ENCODE measurements at regions not wholly inside any gene's neighbourhood (a gene's known extent, or its start where the extent isn't known, plus 50 kb on each side); places are given as distances from the start of the nearest gene placed in this dataset.

DNA sequence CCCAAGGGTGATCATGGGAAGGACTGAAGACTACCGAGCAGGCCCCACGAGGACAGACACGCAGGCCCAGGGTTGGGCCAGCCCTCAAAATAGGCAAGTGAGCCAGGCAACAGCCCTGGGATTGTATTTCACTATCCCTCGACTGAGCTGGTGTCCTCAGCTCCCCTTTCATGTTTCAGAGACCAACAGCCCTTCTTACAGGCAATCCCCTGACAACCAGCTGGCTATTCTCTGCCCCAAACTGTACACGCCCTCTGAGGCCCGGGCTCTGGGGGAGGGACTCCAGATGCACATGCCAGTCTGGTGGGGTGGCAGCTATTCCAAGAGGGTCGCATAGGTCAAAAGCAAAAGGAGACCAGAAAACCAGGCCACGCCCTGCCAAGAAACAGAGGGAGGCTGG is 243.0 kb downstream of the TOMM20 start:
- H3K27me3 Mint-ChIP-seq (ENCODE audit: insufficient read depth), result no peaks in the 10 kb centered on the region
- no peaks in the 10 kb centered on the region; the same call in 1 of the 2 replicates for H3K9me3 Mint-ChIP-seq
- no peak overlapping the region for H3K4me3 Mint-ChIP-seq
- peaks cover 17% of the 10 kb centered on the region for H3K4me1 Mint-ChIP-seq (ENCODE audit: low read depth)
- no peaks in the 10 kb centered on the region for H3K36me3 Mint-ChIP-seq (ENCODE audit: low read depth)
- TF ChIP-seq CTCF (IDR thresholded peaks at IDR 0.05), result no peak
- DNase-seq, result no peak
- no peak overlapping the region for H3K27ac Mint-ChIP-seq

- Mint-ChIP-seq H3K27me3 (ENCODE audit: insufficient read depth) (no peaks in the 10 kb centered on the region), H3K4me3 (no peak overlapping the region), H3K27ac (no peak overlapping the region), H3K4me1 (ENCODE audit: low read depth) (peaks cover 14% of the 10 kb centered on the region), H3K36me3 (ENCODE audit: low read depth) (no peaks in the 10 kb centered on the region), H3K9me3 (no peaks in the 10 kb centered on the region; the same call in 1 of the 2 replicates)
- no peak for TF ChIP-seq CTCF (IDR thresholded peaks at IDR 0.05)
- no peak for DNase-seq
Measured at GRCh38 chr1:234884701-234885100, 243.9 kb downstream of the TOMM20 start.

- Mint-ChIP-seq H3K4me3 (no peak overlapping the region), H3K27me3 (ENCODE audit: insufficient read depth) (no peaks in the 10 kb centered on the region), H3K4me1 (ENCODE audit: low read depth) (peaks cover 9% of the 10 kb centered on the region), H3K36me3 (ENCODE audit: low read depth) (no peaks in the 10 kb centered on the region), H3K9me3 (no peaks in the 10 kb centered on the region; the same call in 1 of the 2 replicates), H3K27ac (no peak overlapping the region)
- no peak for DNase-seq
- no peak for TF ChIP-seq CTCF (IDR thresholded peaks at IDR 0.05)
Measured at GRCh38 chr1:234884006-234884405, 244.6 kb downstream of the TOMM20 start.

DNA sequence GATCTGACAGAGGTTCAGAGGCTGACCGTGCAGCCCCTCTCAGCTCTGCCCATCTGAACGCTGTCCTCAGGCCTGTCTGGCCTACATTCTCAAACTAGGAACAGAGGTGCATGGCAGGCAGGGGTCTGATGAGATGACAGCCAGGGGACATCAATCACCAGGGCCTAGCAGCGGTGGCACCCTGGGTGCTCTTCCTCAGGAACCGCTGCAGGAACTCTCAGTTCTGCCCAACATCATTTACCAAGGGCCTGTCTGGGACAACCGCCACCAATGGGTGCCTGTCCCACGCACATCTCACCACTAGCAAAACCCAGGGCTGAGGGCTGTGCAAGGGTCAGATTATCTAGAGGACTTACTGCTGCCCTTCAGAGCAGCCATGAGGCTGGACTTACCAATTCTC is 245.7 kb downstream of the TOMM20 start:
- no peaks in the 10 kb centered on the region; the same call in 1 of the 2 replicates for H3K9me3 Mint-ChIP-seq
- H3K27me3 Mint-ChIP-seq (ENCODE audit: insufficient read depth), result no peaks in the 10 kb centered on the region
- H3K4me3 Mint-ChIP-seq, result no peak overlapping the region
- H3K27ac Mint-ChIP-seq, result no peak overlapping the region
- no peak for DNase-seq
- peaks cover 9% of the 10 kb centered on the region for H3K4me1 Mint-ChIP-seq (ENCODE audit: low read depth)
- TF ChIP-seq CTCF (IDR thresholded peaks at IDR 0.05), result no peak
- no peaks in the 10 kb centered on the region for H3K36me3 Mint-ChIP-seq (ENCODE audit: low read depth)

DNA sequence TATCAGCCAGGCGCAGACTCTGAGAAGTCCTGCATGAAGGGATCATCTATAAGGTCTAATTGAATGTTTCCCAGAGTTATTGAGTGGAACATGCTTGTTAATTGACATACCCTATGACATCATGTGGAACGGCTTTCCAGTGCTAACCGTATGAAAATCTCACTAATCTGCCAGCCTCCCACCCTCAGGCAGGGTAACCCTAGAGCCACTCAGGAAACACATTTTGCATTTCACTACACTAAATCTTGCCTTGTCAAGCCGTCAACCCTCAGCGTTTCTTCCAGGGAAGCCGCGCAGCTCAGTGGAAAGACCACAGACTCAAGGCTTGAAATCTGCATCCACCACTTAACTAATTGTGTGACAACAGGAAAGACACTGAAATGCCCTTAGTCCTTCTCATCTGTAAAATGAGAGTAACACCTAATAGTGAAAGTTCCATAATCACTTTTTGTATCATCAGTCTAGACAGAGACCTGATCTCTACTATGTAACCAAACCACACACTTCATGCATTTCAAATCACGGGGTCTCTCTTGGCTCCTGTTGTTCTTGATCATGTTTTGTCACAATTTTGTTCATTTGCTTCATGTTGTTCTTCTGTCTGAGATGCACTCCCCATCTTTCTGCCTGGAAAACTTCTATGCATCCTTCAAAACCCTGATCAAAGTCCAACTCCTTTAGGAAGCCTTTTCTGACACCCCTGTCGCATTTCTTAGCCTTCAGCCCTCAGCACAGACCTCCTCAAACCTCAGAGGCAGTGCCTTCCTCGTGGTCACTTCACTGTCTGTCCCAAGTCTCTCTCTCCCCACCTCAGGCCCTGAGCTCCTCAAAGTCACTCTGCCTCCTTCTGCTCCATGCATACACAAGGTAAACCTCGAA is 246.5 kb downstream of the TOMM20 start:
- Mint-ChIP-seq H3K9me3 (no peaks in the 10 kb centered on the region; the same call in 1 of the 2 replicates), H3K36me3 (ENCODE audit: low read depth) (no peaks in the 10 kb centered on the region)

More for the DNA sequence above, 246.5 kb downstream of the TOMM20 start:
- H3K4me3 Mint-ChIP-seq, result no peak overlapping the region
- peaks cover 6% of the 10 kb centered on the region for H3K4me1 Mint-ChIP-seq (ENCODE audit: low read depth)
- DNase-seq, result no peak
- H3K27me3 Mint-ChIP-seq (ENCODE audit: insufficient read depth), result no peaks in the 10 kb centered on the region
- H3K27ac Mint-ChIP-seq, result no peak overlapping the region
- no peak for TF ChIP-seq CTCF (IDR thresholded peaks at IDR 0.05)
